GM21360 (cell line): ENCODE measurements at regions not wholly inside any gene's neighbourhood (a gene's known extent, or its start where the extent isn't known, plus 50 kb on each side); places are given as distances from the start of the nearest gene placed in this dataset.
A peak's percentile ranks its signal among the peaks of the same experiment; 100 is the strongest.
"Not testable (repeated sequence)": the region's sequence is repeated elsewhere in the genome, so short reads cannot be mapped to it uniquely, and the experiment has no call there.

Experiments used
- ATAC-seq: cut with Tn5 transposase; IDR thresholded peaks from one replicate; pipeline ENCODE4 v1.9.1; 2021; ENCODE audit warnings: mild to moderate bottlenecking, moderate library complexity; ENCODE audit not compliant: unreplicated experiment

GRCh38 chr12:92987362-92987761 lies 58.3 kb upstream of the EEA1 start:
- ATAC-seq = no peak

GRCh38 chr12:92987846-92988621 lies 58.9 kb upstream of the EEA1 start:
- ATAC-seq = peak; percentile 86

- ATAC-seq = no peak
These were observed 59.6 kb upstream of the EEA1 start for GRCh38 chr12:92988622-92989130.

GRCh38 chr12:92989715-92990484 lies 60.8 kb upstream of the EEA1 start:
- ATAC-seq = no peak

GRCh38 chr12:92991134-92991533 lies 62.0 kb upstream of the EEA1 start:
- ATAC-seq = no peak

- no peak for ATAC-seq
These were observed 62.9 kb upstream of the EEA1 start for GRCh38 chr12:92992041-92992440.

GRCh38 chr12:92993259-92993658 lies 64.2 kb upstream of the EEA1 start:
- ATAC-seq = no peak

- peak; percentile 80 for ATAC-seq
These were observed 66.3 kb upstream of the EEA1 start for GRCh38 chr12:92995258-92995903.

GRCh38 chr12:93000026-93000425 lies 70.9 kb upstream of the EEA1 start:
- ATAC-seq = no peak

- ATAC-seq = no peak
These were observed 72.3 kb upstream of the EEA1 start for GRCh38 chr12:93001407-93001806.

- ATAC-seq = no peak
These were observed 73.4 kb upstream of the EEA1 start for GRCh38 chr12:93002293-93003054.

- no peak for ATAC-seq
These were observed 74.6 kb upstream of the EEA1 start for GRCh38 chr12:93003531-93004239.

- ATAC-seq = no peak
These were observed 76.9 kb upstream of the EEA1 start for GRCh38 chr12:93005928-93006392.

- no peak for ATAC-seq
These were observed 77.5 kb upstream of the EEA1 start for GRCh38 chr12:93006471-93007208.

- ATAC-seq = no peak
These were observed 78.4 kb upstream of the EEA1 start for GRCh38 chr12:93007544-93007943.

- ATAC-seq = peak; percentile 67
These were observed 79.1 kb upstream of the EEA1 start for GRCh38 chr12:93008044-93008778.

GRCh38 chr12:93008880-93009279 lies 79.8 kb upstream of the EEA1 start:
- ATAC-seq = not testable (repeated sequence)

- ATAC-seq = no peak
These were observed 80.4 kb upstream of the EEA1 start for GRCh38 chr12:93009533-93009932.

GRCh38 chr12:93010461-93010860 lies 81.4 kb upstream of the EEA1 start:
- ATAC-seq = no peak
